Colonic mucosa (tissue), 4 donors: ENCODE measurements at regions not wholly inside any gene's neighbourhood (a gene's known extent, or its start where the extent isn't known, plus 50 kb on each side); places are given as distances from the start of the nearest gene placed in this dataset.

Source experiments
- DNase-seq: peaks from one replicate; pipeline ENCODE4 v3.0.0-alpha.2; 2020
- H3K27ac ChIP-seq: fragments of 200-600 bp; one replicate; pipeline ENCODE4 v1.8.0; 2021
- H3K27me3 ChIP-seq: fragments of 200-600 bp; one replicate; pipeline ENCODE4 v1.8.0; 2021
- H3K36me3 ChIP-seq: fragments of 200-600 bp; one replicate; pipeline ENCODE4 v1.8.0; 2021
- H3K4me1 ChIP-seq: fragments of 200-600 bp; one replicate; pipeline ENCODE4 v1.8.0; 2021; ENCODE audit warnings: mild to moderate bottlenecking
- H3K4me3 ChIP-seq: fragments of 200-600 bp; one replicate; pipeline ENCODE4 v1.8.0; 2021
- H3K9ac ChIP-seq, 2 donors: one replicate each; pipeline ENCODE4 v1.7.0; 2013; ENCODE audit warnings: control low read depth in 2 of 2, low read depth in 2 of 2, low read length in 2 of 2
- H3K9me3 ChIP-seq: fragments of 200-600 bp; one replicate; pipeline ENCODE4 v1.8.0; 2021
- CTCF ChIP-seq: fragments of 200-600 bp; IDR thresholded peaks from one replicate; pipeline ENCODE4 v1.8.0; 2022; ENCODE audit warnings: antibody characterized with exemption, mild to moderate bottlenecking
- intact Hi-C: fragments of 100-400 bp; cut with DNase I; formaldehyde crosslinking; loops from one replicate; pipeline ENCODE4 v1.14.1; 2022
- donor health status: healthy.
- donor health status: DM: no; HTN: no; CAD: no.
- donor health status: DM: no; HTN: no; CAD: no.

- no peak for TF ChIP-seq CTCF
- no peaks in the 10 kb centered on the region for H3K9me3 ChIP-seq
- no peak overlapping the region for H3K9ac ChIP-seq
- H3K4me1 ChIP-seq: no peaks in the 10 kb centered on the region
- H3K36me3 ChIP-seq: no peaks in the 10 kb centered on the region
- no peak for DNase-seq
- no peak overlapping the region for H3K27ac ChIP-seq
- H3K27me3 ChIP-seq: no peaks in the 10 kb centered on the region
- intact Hi-C loops: no loop called here
- H3K4me3 ChIP-seq: no peak overlapping the region
Measured at GRCh38 chr2:153222231-153223165, 256.1 kb downstream of the RPRM start.

- no peak overlapping the region for H3K9ac ChIP-seq
- no peak overlapping the region for H3K4me3 ChIP-seq
- no peaks in the 10 kb centered on the region for H3K4me1 ChIP-seq
- intact Hi-C loops: no loop called here
- no peaks in the 10 kb centered on the region for H3K27me3 ChIP-seq
- no peak for DNase-seq
- no peak overlapping the region for H3K27ac ChIP-seq
- TF ChIP-seq CTCF: no peak
- H3K36me3 ChIP-seq: no peaks in the 10 kb centered on the region
- H3K9me3 ChIP-seq: no peaks in the 10 kb centered on the region
Measured at GRCh38 chr2:153221506-153221905, 257.1 kb downstream of the RPRM start.

- intact Hi-C loops: no loop called here
- H3K9ac ChIP-seq: no peak overlapping the region
- no peaks in the 10 kb centered on the region for H3K27me3 ChIP-seq
- H3K4me1 ChIP-seq: no peaks in the 10 kb centered on the region
- no peak overlapping the region for H3K4me3 ChIP-seq
- DNase-seq: no peak
- TF ChIP-seq CTCF: no peak
- no peak overlapping the region for H3K27ac ChIP-seq
- H3K36me3 ChIP-seq: no peaks in the 10 kb centered on the region
- H3K9me3 ChIP-seq: no peaks in the 10 kb centered on the region
Measured at GRCh38 chr2:153221087-153221486, 257.5 kb downstream of the RPRM start.

GRCh38 chr2:153218851-153219250 lies 259.7 kb downstream of the RPRM start:
- Histone ChIP-seq H3K4me1 (no peaks in the 10 kb centered on the region), H3K27me3 (no peaks in the 10 kb centered on the region), H3K9ac (no peak overlapping the region), H3K4me3 (no peak overlapping the region), H3K9me3 (no peaks in the 10 kb centered on the region), H3K36me3 (no peaks in the 10 kb centered on the region), H3K27ac (no peak overlapping the region)
- intact Hi-C loops: no loop called here
- TF ChIP-seq CTCF: no peak
- DNase-seq: no peak

GRCh38 chr2:153214337-153214736 lies 264.2 kb downstream of the RPRM start:
- Histone ChIP-seq H3K27ac (no peak overlapping the region), H3K36me3 (no peaks in the 10 kb centered on the region), H3K9ac (no peak overlapping the region), H3K4me3 (no peak overlapping the region), H3K4me1 (no peaks in the 10 kb centered on the region), H3K9me3 (no peaks in the 10 kb centered on the region), H3K27me3 (no peaks in the 10 kb centered on the region)
- no peak for DNase-seq
- intact Hi-C loops: no loop called here
- TF ChIP-seq CTCF: no peak
